ENCODE measurements at regions not wholly inside any gene's neighbourhood (a gene's known extent, or its start where the extent isn't known, plus 50 kb on each side); places are given as distances from the start of the nearest gene placed in this dataset.

- in situ Hi-C loops (cut with MboI; ENCODE audit: low sequenced_read_pairs): no loop called here
- WGBS, 2 experiments (ENCODE audit: extremely low coverage in 2 of 2, insufficient read length in 1 of 2): 48% methylated on average over 5 of the region's 8 CpGs; no CpG with 5 or more reads in 1 of the 2 experiments
Measured at GRCh38 chr3:72082186-72082715, 297.3 kb upstream of the PROK2 start.

More at GRCh38 chr3:72082186-72082715, 297.3 kb upstream of the PROK2 start:
- TF ChIP-seq RCOR1 (IDR thresholded peaks at IDR 0.05; ENCODE audit: insufficient replicate concordance, low read length): no peak
- no peak for TF ChIP-seq MAFK (IDR thresholded peaks at IDR 0.05; ENCODE audit: low read depth, low read length)
- TF ChIP-seq SMC3 (IDR thresholded peaks at IDR 0.05; ENCODE audit: low read depth, low read length): no peak
- TF ChIP-seq ELK1 (IDR thresholded peaks at IDR 0.05; ENCODE audit: borderline replicate concordance, low read depth, low read length): no peak
- no peak for TF ChIP-seq POLR2A (IDR thresholded peaks at IDR 0.05; ENCODE audit: low read depth, low read length)
- no peak for TF ChIP-seq NFE2L2 (IDR thresholded peaks at IDR 0.05; ENCODE audit: low read depth, low read length)
- TF ChIP-seq CHD1 (IDR thresholded peaks at IDR 0.05; ENCODE audit: low read depth, low read length): no peak
- no peak for TF ChIP-seq CTCF (conservative IDR thresholded peaks at IDR 0.05; ENCODE audit: low read depth, low read length)
- TF ChIP-seq RFX5 (IDR thresholded peaks at IDR 0.05; ENCODE audit: low read depth, low read length): no peak
- TF ChIP-seq USF2 (IDR thresholded peaks at IDR 0.05; ENCODE audit: low read depth, low read length): no peak
- TF ChIP-seq MXI1 (IDR thresholded peaks at IDR 0.05; ENCODE audit: borderline replicate concordance, low read depth, low read length): no peak
- no peak for TF ChIP-seq CEBPB (IDR thresholded peaks at IDR 0.05; ENCODE audit: low read depth, low read length)
- TF ChIP-seq RAD21 (IDR thresholded peaks at IDR 0.05; ENCODE audit: low read length): no peak
- no peak overlapping the region for H3K4me2 ChIP-seq (ENCODE audit: low read depth, low read length)
- no peak overlapping the region for H3K4ac ChIP-seq (ENCODE audit: low read depth, low read length)
- H2AFZ ChIP-seq (replicated peaks; ENCODE audit: low read length, poor library complexity): no peak overlapping the region
- H3K4me1 ChIP-seq (ENCODE audit: control insufficient read depth, insufficient read depth, low read length): no peaks in the 10 kb centered on the region
- no peaks in the 10 kb centered on the region for H3K79me1 ChIP-seq (ENCODE audit: low read depth in 1 of 2, low read length in 2 of 2)
- BruUV-seq (replicated peaks): no TSS peak
- H2AK5ac ChIP-seq (ENCODE audit: low read depth, low read length): no peak overlapping the region
- H4K20me1 ChIP-seq (ENCODE audit: insufficient read depth, low read length): no peaks in the 10 kb centered on the region
- no peak overlapping the region for H3K9ac ChIP-seq (ENCODE audit: low read depth, low read length)
- H3K36me3 ChIP-seq (ENCODE audit: control insufficient read depth, insufficient read depth, low read length): no peaks in the 10 kb centered on the region
- H3K4me3 ChIP-seq (ENCODE audit: insufficient read depth, low read depth, low read length): no peak overlapping the region
- DNase-seq: no peak
- H2BK15ac ChIP-seq (ENCODE audit: low read depth, low read length): no peak overlapping the region
- H4K5ac ChIP-seq (ENCODE audit: low read depth, low read length): no peak overlapping the region
- H3K18ac ChIP-seq (ENCODE audit: low read depth, low read length): no peak overlapping the region
- no peaks in the 10 kb centered on the region for H3K9me3 ChIP-seq (ENCODE audit: control insufficient read depth, insufficient read depth, low read length)
- dilution Hi-C loops (cut with HindIII; ENCODE audit: low sequenced_read_pairs, unreplicated experiment): no loop called here
- H3K23ac ChIP-seq (ENCODE audit: low read depth, low read length): no peak overlapping the region
- no peak overlapping the region for H2BK120ac ChIP-seq (ENCODE audit: low read depth, low read length)
- H2BK20ac ChIP-seq (ENCODE audit: low read depth, low read length): no peak overlapping the region
- H2BK5ac ChIP-seq (ENCODE audit: low read depth, low read length, poor library complexity, severe bottlenecking): no peak overlapping the region
- H3K27ac ChIP-seq (ENCODE audit: insufficient read depth, low read length): no peak overlapping the region
- no peak overlapping the region for H3K14ac ChIP-seq (replicated peaks; ENCODE audit: low read depth, low read length)
- CTCF ChIA-PET: no interaction called here
- no peak overlapping the region for H2AK9ac ChIP-seq (replicated peaks; ENCODE audit: low read depth, low read length, poor library complexity)
- no peaks in the 10 kb centered on the region for H3K9me1 ChIP-seq (ENCODE audit: insufficient read depth, low read length)
- ATAC-seq (ENCODE audit: low read depth): no peak
- no peak overlapping the region for H3K56ac ChIP-seq (ENCODE audit: extremely low read depth, insufficient read depth, low read length)
- H4K8ac ChIP-seq (ENCODE audit: low read depth in 2 of 2, low read length in 2 of 2): no peak overlapping the region
- POLR2A ChIA-PET (ENCODE audit: unreplicated experiment): no interaction called here
- peaks cover 7% of the 10 kb centered on the region for H3K27me3 ChIP-seq (ENCODE audit: control insufficient read depth, insufficient read depth, low read length)
- intact Hi-C loops (cut with micrococcal nuclease): no loop called here
- H4K91ac ChIP-seq (ENCODE audit: insufficient read depth, low read depth, low read length): no peak overlapping the region

Data from IMR-90 (cell line).